Liver (tissue), 8 donors: ENCODE measurements at regions not wholly inside any gene's neighbourhood (a gene's known extent, or its start where the extent isn't known, plus 50 kb on each side); places are given as distances from the start of the nearest gene placed in this dataset.

ENCODE experiments used
- DNase-seq: peaks from one replicate; pipeline ENCODE4 v3.0.0-alpha.2; 2017; ENCODE audit warnings: low spot score
- H3K27ac ChIP-seq, 2 donors: one replicate each; pipeline ENCODE4 v1.7.0; 2013; ENCODE audit warnings: inconsistent platforms in 2 of 2, low read length in 2 of 2, control low read depth in 1 of 2, low read depth in 1 of 2, mild to moderate bottlenecking in 1 of 2
- H3K27me3 ChIP-seq, 4 donors: one replicate each; pipeline versions ENCODE4 v1.6.1 to v1.7.0; 2013; ENCODE audit warnings: low read length in 3 of 4, inconsistent platforms in 1 of 4, mild to moderate bottlenecking in 1 of 4, moderate library complexity in 1 of 4; ENCODE audit not compliant: control insufficient read depth in 4 of 4, insufficient read depth in 4 of 4
- H3K36me3 ChIP-seq, 4 donors: one replicate each; pipeline versions ENCODE4 v1.6.1 to v1.7.0; 2013; ENCODE audit warnings: low read length in 3 of 4, mild to moderate bottlenecking in 3 of 4, low read depth in 1 of 4, moderate library complexity in 1 of 4; ENCODE audit not compliant: control insufficient read depth in 4 of 4, insufficient read depth in 3 of 4
- H3K4me1 ChIP-seq, 4 donors: one replicate each; pipeline versions ENCODE4 v1.6.1 to v1.7.0; 2013; ENCODE audit warnings: low read length in 3 of 4, mild to moderate bottlenecking in 3 of 4, moderate library complexity in 1 of 4; ENCODE audit not compliant: control insufficient read depth in 4 of 4, insufficient read depth in 4 of 4
- H3K4me3 ChIP-seq, 3 donors: one replicate each; pipeline versions ENCODE4 v1.6.1 to v1.7.0; 2013; ENCODE audit warnings: low read length in 3 of 3, control low read depth in 1 of 3, low read depth in 1 of 3, mild to moderate bottlenecking in 1 of 3
- H3K9ac ChIP-seq, 2 donors: one replicate each; pipeline ENCODE4 v1.7.0; 2013; ENCODE audit warnings: low read length in 2 of 2, mild to moderate bottlenecking in 2 of 2, moderate library complexity in 2 of 2, control low read depth in 1 of 2, low read depth in 1 of 2
- H3K9me3 ChIP-seq, 4 donors: one replicate each; pipeline versions ENCODE4 v1.6.1 to v1.7.0; 2013; ENCODE audit warnings: low read length in 3 of 4; ENCODE audit not compliant: control insufficient read depth in 4 of 4
- ATF3 ChIP-seq: IDR thresholded peaks from 2 replicates; pipeline ENCODE4 v1.6.1; 2016; ENCODE audit warnings: antibody characterized with exemption
- CTCF ChIP-seq: fragments of 150-350 bp; IDR thresholded peaks from 2 replicates; pipeline ENCODE4 v1.5.1; 2017; ENCODE audit warnings: improper control_type of control experiment, low read depth, low read length; ENCODE audit not compliant: missing input control
- EGR1 ChIP-seq, 2 donors: IDR thresholded peaks; 2 replicates each; pipeline ENCODE4 v1.6.1; 2016 to 2018; ENCODE audit warnings: antibody characterized with exemption in 2 of 2, low read depth in 2 of 2
- FOXA1 ChIP-seq: IDR thresholded peaks from 2 replicates; pipeline ENCODE4 v1.6.1; 2016; ENCODE audit warnings: antibody characterized with exemption
- FOXA2 ChIP-seq: IDR thresholded peaks from 2 replicates; pipeline ENCODE4 v1.6.1; 2016; ENCODE audit warnings: antibody characterized with exemption
- GABPA ChIP-seq, 2 donors: IDR thresholded peaks in 1 of 2; conservative IDR thresholded peaks in 1 of 2; 2 replicates each; pipeline ENCODE4 v1.6.1; 2016; ENCODE audit warnings: antibody characterized with exemption in 2 of 2, mild to moderate bottlenecking in 1 of 2, moderate library complexity in 1 of 2
- HNF4G ChIP-seq: IDR thresholded peaks from 2 replicates; pipeline ENCODE4 v1.6.1; 2016; ENCODE audit warnings: antibody characterized with exemption
- MAX ChIP-seq: IDR thresholded peaks from 2 replicates; pipeline ENCODE4 v1.6.1; 2016; ENCODE audit warnings: antibody characterized with exemption
- NR2F2 ChIP-seq: IDR thresholded peaks from 2 replicates; pipeline ENCODE4 v1.6.1; 2016; ENCODE audit warnings: antibody characterized with exemption
- RAD21 ChIP-seq, 2 donors: IDR thresholded peaks; 2 replicates each; pipeline ENCODE4 v1.6.1; 2016; ENCODE audit warnings: antibody characterized with exemption in 2 of 2, mild to moderate bottlenecking in 2 of 2
- REST ChIP-seq: IDR thresholded peaks from 2 replicates; pipeline ENCODE4 v1.6.1; 2016; ENCODE audit warnings: antibody characterized with exemption, mild to moderate bottlenecking
- RXRA ChIP-seq, 2 donors: IDR thresholded peaks; 2 replicates each; pipeline ENCODE4 v1.6.1; 2017 to 2018; ENCODE audit warnings: antibody characterized with exemption in 2 of 2, mild to moderate bottlenecking in 1 of 2
- SP1 ChIP-seq: IDR thresholded peaks from 2 replicates; pipeline ENCODE4 v1.6.1; 2018; ENCODE audit warnings: antibody characterized with exemption, mild to moderate bottlenecking
- TAF1 ChIP-seq: conservative IDR thresholded peaks from 2 replicates; pipeline ENCODE4 v1.6.1; 2016; ENCODE audit warnings: antibody characterized with exemption, mild to moderate bottlenecking
- YY1 ChIP-seq: IDR thresholded peaks from 2 replicates; pipeline ENCODE4 v1.6.1; 2016; ENCODE audit warnings: antibody characterized with exemption, mild to moderate bottlenecking
- ZBTB33 ChIP-seq: IDR thresholded peaks from 2 replicates; pipeline ENCODE4 v1.6.1; 2016; ENCODE audit warnings: antibody characterized with exemption
- WGBS: extraction: QIAGEN DNeasy Blood & Tissue Kit; methylation state at CpG from one replicate; pipeline ENCODE4 v1.1.7; 2013; 5-methylcytosine and 5-hydroxymethylcytosine counted together
- donor health status: healthy.
- donor health status: healthy.
- donor health status: healthy.
- donor health status: healthy.
- donor health status: healthy.

GRCh38 chr12:92457458-92458180 lies 245.2 kb upstream of the PLEKHG7 start:
- Histone ChIP-seq H3K27ac (no peak overlapping the region), H3K9me3 (no peaks in the 10 kb centered on the region), H3K36me3 (no peaks in the 10 kb centered on the region), H3K9ac (no peak overlapping the region), H3K4me3 (no peak overlapping the region), H3K27me3 (no peaks in the 10 kb centered on the region), H3K4me1 (no peaks in the 10 kb centered on the region)
- no peak for DNase-seq
- TF ChIP-seq FOXA1 (no peak), EGR1 (IDR thresholded peaks at IDR 0.05; ENCODE audit: low read depth in 2 of 2) (no peak), YY1 (no peak), CTCF (no peak), FOXA2 (no peak), GABPA (IDR thresholded peaks at IDR 0.05 in 1 of 2, conservative IDR thresholded peaks at IDR 0.05 in 1 of 2) (no peak), NR2F2 (no peak), RAD21 (IDR thresholded peaks at IDR 0.05) (no peak), TAF1 (no peak)
- 68% methylated on average over 4 of the region's 4 CpGs for WGBS

GRCh38 chr12:92452763-92453162 lies 250.0 kb upstream of the PLEKHG7 start:
- no peaks in the 10 kb centered on the region for H3K9me3 ChIP-seq
- no peaks in the 10 kb centered on the region for H3K4me1 ChIP-seq
- no peak for TF ChIP-seq NR2F2
- no peak overlapping the region for H3K27ac ChIP-seq
- no peaks in the 10 kb centered on the region for H3K27me3 ChIP-seq
- H3K9ac ChIP-seq: no peak overlapping the region
- H3K36me3 ChIP-seq: no peaks in the 10 kb centered on the region
- H3K4me3 ChIP-seq: no peak overlapping the region
- DNase-seq: no peak

GRCh38 chr12:92446083-92446460 lies 256.7 kb upstream of the PLEKHG7 start:
- Histone ChIP-seq H3K9ac (no peak overlapping the region), H3K9me3 (no peaks in the 10 kb centered on the region), H3K4me3 (no peak overlapping the region), H3K27me3 (no peaks in the 10 kb centered on the region), H3K36me3 (no peaks in the 10 kb centered on the region), H3K4me1 (no peaks in the 10 kb centered on the region), H3K27ac (no peak overlapping the region)
- 100% methylated on average over 1 of the region's 1 CpG for WGBS
- TF ChIP-seq NR2F2 (no peak), SP1 (no peak), HNF4G (no peak), TAF1 (no peak), REST (no peak), MAX (no peak), ZBTB33 (no peak), RXRA (IDR thresholded peaks at IDR 0.05) (no peak), ATF3 (no peak), YY1 (no peak)
- DNase-seq: no peak
